ENCODE measurements at regions not wholly inside any gene's neighbourhood (a gene's known extent, or its start where the extent isn't known, plus 50 kb on each side); places are given as distances from the start of the nearest gene placed in this dataset.
"Not testable (repeated sequence)": the region's sequence is repeated elsewhere in the genome, so short reads cannot be mapped to it uniquely, and the experiment has no call there.

DNA sequence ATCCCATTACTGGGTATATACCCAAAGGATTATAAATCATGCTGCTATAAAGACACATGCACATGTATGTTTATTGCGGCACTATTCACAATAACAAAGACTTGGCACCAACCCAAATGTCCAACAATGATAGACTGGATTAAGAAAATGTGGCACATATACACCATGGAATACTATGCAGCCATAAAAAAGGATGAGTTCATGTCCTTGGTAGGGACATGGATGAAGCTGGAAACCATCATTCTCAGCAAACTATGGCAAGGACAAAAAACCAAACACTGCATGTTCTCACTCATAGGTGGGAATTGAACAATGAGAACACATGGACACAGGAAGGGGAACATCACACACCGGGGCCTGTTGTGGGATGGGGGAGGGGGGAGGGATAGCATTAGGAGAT, 373.4 kb downstream of the SFMBT2 start:
- TF ChIP-seq EZH2 (IDR thresholded peaks at IDR 0.05; ENCODE audit: insufficient read depth, poor library complexity, severe bottlenecking); EZH2phosphoT487 (IDR thresholded peaks at IDR 0.05; ENCODE audit: insufficient read depth, low read depth): not testable (repeated sequence)
